ENCODE measurements at regions not wholly inside any gene's neighbourhood (a gene's known extent, or its start where the extent isn't known, plus 50 kb on each side); places are given as distances from the start of the nearest gene placed in this dataset.

DNA sequence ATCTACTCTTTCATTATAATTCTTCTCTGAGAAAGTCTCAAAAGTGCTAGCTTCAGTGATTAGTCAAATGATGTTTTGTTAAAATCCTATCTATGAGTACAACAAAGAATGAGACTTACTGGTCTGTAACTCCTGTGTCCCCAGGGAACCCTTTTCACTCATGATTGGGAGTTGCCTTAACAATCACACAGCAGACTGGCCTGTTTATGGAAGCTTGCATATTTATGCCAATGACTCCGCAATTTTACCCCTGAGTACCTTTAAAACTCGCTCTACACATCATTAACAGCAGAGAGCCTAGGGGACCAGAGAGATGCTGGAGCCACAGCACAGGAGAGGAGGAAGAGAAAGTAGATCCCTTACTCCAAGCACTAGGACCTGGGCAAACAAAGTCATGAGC lies 628.1 kb downstream of the IGSF11 start:
- DNase-seq = no peak

DNA sequence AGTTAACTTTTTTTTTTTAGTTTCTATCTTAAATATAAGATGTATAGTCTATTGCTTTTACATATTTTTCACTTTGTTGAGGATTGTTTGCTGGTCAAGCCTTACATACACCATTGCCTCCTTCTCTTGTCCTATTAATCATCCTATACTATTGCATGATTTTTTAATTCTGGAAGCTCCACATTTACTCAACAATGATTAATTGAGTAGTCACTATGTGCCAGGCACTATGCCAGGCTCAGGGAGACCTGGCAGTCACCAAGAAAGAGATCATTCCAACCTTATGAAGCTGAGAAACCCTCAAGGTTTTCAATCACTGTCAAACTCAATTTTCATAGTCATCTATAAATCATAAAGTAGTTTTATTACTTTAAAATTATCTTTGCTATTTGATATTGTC lies 626.2 kb downstream of the IGSF11 start:
- DNase-seq = no peak

DNA sequence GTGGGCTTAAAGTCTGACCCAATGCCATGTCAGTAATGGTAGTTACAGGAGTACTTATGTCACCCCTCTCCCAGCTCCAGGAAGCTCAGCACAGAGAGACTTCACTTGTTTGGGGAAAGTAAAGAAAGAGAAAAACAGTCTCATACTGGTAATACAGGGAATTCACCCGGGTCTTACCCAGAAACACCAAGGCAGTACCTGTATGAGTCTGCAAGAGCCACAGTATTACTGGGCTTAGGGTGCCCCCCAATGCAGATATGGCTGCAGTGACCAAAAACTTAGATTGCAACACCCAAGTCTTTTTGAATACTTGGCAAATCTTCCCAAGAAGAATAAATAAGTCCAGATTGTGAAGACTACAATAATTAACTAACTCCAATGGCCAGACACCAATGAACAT lies 622.1 kb downstream of the IGSF11 start:
- no peak for DNase-seq

DNA sequence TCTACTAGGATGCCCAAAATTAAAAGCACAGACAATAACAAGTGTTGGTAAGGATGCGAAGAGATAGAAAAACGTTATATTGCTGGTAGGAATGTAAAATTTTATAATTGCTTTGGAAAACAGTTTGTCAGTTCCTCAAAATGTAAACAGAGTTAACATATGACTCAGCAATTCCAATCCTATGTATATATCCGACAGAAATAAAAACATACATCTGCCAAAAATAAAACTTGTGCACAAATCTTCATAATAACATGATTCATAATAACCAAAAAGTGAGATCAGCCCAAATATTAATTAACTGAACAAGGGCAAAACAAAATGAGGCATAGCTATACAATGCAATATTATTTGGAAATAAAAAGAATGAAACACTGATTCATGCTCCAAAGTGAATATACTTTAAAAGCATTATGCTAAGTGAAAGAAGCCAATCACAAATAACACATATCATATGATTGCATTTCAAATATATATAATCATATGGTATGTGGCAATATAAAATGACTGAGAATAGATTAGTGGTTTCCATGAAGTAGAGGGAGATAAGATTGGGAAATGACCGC lies 609.3 kb downstream of the IGSF11 start:
- DNase-seq = no peak

DNA sequence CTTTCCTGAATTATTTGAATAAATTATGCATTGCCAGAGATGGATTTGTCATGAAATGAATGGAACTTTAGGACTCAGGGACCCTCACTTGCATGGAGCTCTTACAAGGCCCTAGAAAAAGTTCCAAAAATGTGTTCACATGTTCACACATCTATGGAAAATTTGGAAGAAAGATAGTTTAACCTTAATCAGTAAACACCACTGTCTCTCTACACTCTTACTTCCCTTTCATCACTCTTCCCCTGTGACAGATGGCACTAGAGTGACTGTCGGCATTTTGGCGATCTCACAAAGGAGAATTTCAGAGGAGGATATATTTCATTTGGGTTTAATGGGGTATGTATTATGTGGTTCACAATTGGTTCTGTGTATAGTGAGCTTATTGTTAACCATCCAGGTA lies 600.8 kb downstream of the IGSF11 start:
- no peak for DNase-seq

DNA sequence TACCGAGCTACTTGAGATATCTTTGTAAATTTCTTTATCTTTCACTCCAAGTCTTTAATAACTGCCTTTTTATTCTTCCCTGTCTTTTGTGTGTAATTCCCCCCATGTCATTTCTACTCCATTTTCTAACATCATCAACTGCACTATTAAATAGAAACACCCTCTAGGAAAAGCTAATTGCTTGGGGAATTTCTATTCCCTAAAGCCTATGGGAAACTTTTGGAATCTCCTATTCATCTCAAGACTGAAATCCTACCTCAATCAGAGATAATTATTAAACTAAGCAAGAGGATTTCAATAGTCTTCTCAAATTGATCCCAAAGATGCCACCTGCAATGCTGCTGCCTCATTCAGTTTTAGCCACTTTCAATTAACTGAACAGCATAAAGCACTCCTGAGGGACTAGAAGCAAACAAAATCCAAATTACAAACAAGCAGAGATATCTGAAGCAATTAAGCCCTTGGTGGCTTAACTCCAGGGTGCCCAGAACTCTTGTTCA lies 598.7 kb downstream of the IGSF11 start:
- DNase-seq = no peak

DNA sequence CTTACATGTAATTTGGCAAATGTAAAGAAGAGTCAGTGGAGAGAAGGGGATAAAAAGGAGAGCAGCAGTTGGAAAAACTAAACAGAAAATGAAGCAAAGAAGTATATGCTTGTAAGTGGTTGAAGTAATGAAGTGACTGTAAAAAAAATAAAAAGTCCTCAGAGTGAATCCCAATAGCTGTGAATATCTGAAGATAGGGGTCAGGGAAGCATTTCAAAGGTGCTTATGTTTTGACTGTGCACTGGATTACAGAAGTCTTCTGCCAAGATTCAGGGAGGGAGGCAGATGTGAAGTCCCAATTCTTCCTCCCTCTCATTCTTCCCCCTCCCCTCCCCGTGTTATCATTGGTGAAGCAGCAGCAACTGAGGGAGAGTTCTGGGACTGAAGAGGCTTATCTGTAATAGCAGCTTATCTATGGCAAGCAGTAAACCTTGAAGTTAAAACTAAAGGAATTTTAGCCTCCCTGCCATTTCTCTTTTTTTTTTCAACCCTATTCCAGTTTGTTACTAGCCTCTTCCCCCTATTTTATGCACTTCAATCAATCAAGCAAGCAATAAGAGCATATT lies 597.9 kb downstream of the IGSF11 start:
- no peak for DNase-seq

DNA sequence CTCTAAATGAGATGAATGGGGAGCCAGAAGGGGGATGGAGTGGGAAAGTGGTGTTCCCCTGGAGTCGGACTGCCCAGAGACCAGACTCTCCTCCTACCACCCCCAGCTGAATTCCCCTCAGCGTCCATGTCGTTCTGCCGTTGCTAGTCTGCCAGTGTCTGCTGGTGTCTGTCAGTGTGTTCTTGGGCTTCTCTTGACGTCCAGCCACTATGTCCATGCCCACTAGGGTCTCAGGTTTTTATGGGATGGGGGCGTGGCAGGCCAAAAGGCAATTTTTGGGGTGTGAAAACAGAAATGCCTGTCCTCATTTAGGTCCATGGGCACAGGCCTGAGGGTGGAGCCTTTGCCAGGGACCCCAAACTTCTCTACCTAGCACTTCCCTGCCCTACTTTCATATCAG lies 589.6 kb downstream of the IGSF11 start:
- DNase-seq = no peak

DNA sequence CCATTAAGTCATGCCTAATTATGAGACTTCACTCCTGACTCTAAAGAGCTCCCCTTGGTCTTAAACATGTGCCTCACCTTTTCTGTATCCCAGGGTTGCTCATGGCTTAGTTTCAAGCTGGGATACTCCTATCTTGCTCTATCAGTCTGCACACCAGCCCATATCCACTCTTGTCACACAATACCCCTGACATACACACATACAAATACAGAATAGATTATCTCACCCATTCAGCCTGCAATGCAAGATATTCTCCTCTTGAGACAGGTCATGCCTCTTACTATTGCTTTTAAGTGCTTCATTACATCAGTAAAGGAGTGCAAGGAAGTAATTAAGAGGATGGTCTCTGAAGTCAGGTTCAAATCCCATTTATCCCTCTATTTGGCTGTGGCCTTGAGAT lies 587.3 kb downstream of the IGSF11 start:
- DNase-seq = no peak

DNA sequence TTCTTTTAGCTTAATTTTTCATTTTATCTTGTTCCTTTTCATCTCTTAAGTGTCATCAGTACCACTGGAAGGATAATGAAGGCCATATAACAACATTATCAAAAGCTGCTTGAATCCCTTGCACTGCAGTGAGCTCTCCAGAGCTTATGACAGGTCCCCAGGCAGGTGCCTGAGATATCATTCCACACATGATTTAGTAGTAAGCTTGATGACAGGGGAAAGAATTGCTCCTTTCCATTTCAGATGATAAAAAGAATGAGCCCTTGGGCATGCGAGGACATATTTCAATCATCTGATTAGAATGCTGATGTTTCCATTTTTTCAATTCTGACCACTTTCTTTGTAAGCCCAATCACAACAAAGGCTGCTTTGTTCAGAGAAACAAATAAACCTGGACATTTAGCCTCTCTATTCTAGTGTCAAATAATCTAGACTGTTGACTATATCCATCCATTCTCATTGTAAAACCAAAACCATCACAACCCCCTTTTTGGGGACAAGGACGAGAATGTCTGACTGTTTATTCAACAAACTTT lies 567.8 kb downstream of the IGSF11 start:
- DNase-seq = no peak

DNA sequence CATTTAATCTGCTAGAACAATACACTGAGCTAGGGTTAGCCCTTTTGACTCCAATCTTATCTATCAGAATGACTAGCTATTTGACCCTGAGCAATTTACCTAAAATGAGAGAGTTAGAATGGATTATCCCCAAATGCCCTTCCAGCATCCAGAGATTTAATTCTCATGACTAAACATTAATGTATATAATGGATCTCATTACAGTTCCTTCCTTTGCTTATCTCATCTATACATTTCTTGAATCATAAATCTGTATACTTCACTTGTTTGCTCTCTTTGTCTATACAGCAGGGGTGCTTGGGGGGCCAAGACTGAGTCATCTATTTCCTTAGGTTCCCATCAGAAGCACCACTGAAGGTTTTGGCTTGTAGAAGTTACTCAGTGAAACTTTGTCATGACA lies 565.8 kb downstream of the IGSF11 start:
- DNase-seq = no peak

DNA sequence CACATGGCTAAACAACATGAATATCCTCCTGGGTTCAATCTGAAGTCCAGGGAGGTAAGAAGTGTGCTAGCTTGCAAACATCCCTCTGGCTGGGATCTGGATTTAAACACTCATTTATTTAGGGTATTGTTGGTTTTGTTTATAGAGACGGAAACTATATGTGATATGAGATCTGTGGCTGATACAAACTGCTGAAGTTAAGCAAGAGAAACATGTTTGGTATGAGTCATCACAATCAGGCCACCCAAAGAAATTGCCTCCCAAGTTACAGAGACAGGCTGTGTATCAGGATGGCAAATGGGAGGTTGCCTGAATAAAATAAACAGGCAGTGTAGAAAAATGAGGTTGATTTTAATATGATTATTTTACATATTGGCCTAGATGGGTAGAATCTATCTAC lies 562.1 kb downstream of the IGSF11 start:
- no peak for DNase-seq

DNA sequence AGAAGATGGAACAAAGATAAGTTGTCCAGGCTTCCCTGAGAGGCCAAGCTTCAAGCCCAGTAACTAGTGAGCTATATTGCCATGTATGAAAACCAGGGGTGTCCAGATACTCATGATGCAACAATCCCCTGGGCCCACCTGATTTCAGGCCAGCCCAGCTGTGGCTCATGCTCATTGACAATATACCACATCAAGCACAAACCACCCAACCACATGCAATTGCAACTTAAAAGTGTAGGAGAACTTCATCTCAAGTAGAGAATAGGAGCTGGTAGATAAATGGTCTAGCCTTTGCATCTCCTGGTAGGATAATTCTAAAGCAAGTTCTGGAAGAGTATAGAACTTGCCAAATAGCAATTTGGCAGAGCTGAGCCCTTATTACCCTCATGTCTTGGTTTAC lies 561.3 kb downstream of the IGSF11 start:
- DNase-seq = no peak

DNA sequence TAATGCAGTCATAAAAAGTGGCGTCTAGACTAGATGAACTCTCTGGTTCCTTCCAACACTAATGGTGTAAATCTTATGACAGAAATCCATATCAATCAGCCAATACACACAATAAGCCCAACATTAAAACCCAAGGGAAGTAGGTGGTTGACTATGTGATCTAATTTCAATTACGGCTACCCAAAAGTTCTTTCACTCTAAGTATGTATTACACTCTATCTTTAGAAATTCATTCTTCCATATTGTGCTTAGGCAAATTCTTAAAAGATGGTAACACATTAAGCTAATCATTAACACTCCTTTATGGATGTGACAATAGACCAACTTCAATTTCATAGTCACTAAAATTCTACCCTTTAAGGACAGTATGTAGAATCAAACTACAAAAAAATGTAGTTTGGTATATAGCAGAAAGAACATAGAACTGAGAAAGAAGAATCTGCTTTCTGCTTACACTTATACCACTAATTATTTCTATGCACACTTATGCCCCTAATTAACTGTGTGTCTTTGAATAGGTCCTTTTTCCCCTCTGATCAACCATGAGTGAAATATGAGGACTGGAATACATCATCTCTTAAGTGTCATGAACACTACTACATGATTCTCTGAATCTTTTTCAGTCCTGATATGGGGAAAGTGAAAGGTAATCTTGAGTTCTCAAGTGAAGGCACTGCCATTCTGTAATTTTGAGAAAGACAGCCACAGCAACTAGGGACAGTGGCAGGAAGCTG lies 557.6 kb downstream of the IGSF11 start:
- DNase-seq = no peak

DNA sequence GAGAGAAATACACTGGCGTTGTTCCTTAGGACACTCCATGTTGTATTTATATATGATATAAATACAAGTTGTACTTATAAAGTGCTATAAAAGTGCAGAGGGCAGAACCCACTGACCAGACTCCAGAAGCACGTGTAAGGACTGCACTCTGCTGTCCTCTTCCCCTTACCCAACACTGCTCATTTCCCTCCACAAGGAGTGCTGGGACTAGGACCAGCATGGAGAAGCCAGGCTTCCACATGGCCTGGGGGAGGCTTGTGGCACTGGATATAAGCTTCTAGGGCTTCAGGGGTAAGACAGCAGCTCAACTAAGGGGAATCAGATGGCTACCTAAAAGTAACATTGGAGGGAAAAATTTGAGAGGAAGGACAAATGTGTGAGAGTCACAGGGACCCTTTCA lies 556.9 kb downstream of the IGSF11 start:
- DNase-seq = no peak

DNA sequence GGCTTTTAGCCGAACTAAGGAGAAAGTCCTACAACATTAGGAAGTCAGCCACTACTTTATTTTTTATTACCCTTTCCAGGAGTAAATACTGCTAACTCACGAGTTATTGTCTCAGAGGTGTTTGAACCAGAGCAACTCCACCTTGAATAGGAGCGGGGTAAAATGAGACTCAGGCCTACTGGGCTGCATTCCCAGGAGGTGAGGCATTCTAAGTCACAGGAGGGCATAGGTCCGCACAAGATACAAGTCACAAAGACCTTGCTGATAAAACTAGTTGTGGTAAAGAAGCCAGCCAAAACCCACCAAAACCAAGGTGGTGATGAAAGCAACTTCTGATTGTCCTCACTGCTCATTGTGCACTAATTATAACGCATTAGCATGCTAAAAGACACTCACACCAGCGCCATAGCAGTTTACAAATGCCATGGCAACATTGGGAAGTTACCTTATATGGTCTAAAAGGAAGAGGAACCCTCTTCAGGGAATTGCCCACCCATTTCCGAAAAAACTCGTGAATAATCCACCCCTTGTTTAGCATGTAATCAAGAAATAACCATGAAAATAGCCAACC lies 555.9 kb downstream of the IGSF11 start:
- DNase-seq = no peak

DNA sequence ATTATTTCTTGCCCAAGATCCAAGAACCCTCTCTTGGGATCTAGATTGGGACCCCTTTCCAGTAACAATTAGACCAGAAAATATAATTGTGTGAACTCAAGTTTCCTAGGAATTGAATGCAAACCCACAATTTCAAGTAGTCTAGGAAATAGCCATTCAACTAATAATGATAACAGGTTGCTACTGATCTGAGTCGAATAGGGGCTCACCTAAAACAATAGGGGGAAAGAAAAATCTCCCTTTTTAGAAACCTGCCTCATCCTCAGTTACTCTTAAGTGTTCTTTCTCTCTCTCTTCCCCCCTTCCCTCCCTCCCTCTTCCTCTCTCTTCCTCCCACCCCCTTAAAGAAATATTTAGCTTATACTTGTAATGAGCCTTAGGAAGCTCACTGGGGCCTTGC lies 555.3 kb downstream of the IGSF11 start:
- no peak for DNase-seq

DNA sequence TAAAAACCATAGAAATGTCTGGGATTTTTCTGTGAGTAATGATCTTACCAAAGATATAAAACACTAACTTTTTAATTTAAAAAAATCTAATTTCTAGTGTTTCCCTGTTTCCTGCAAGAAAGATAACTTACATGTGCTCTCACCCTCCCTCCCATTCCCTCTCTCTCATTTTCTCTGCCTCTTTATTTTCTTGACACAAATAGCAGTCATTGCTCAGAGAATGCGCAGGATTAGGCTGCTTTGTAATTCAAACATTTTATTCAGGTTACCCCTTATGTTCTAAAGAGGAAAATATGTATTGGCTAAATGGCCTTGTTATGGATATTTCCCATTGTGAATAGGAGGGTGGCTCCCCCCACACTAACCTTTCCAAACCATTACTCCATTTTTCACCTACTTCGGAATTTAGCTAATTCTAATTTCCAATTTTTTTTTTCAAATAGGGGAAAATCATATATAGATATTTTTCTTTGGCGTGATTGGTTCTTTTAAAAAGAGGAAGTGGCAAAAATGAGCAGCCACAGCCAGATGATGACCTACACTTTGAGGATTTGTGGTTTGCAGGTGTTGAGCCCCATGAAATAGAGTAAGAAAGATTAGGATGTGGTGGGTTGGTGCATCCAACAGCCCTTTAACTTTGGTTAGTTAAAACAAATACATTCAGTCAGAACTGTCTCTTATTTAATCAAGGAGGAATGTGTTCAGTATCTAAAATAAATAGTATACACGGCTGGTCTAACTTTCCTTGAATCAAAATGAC lies 554.4 kb downstream of the IGSF11 start:
- DNase-seq = no peak

DNA sequence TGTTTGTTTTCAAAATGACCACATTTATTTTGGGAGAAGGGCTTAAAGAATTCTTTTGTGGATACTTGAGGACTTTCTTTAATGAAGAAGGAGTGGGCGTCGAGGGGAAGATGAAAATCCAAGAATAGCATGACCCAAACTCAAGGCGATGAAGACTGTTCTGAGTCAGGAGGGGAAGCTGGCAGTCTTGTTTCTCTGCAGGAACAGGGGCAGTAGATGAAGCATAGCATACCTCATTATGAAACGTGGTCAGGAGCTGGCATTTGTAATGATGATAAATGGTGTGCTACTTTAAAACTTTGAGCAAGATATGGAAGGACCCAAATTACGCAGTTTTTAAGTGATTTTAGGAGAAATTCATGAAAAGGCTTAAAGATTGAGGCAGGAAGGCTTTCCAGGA lies 549.0 kb downstream of the IGSF11 start:
- no peak for DNase-seq

DNA sequence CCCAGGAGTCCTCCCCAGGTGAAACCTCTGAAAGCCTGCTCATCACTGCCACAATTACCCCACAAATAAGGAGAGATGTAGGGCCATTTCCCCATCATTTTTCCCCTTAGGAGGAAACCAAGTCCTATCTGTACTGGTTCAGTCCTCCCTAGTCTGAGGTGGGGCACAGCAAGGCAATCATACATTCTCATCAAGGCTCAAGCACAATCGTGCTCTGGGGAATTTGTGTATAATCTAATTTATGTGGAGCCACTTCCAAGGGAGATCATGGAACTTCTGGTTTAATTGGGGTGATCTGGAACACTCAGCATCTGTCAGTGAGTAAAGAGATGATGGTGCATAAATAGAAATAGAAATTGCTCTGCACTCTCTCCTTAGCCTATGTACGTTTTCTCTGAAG lies 546.9 kb downstream of the IGSF11 start:
- no peak for DNase-seq

DNA sequence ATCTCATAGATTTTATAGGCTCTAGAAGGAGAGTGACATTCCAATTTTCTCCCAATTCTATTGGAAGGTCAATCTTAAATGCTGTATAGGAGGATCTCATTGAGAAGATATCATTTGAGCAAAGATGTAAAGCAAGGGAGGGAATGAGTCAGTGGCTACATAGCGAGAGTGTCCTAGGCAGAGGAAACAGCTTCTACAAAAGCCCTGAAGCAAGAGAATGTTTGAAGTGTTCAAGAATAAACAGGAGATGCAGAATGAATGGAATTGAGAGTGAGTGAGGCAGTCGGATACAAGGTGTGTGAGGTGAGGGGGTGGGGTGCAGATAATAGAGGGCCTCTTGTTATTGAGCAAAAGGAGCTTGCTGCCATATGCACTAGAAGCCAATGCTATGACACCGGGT lies 545.9 kb downstream of the IGSF11 start:
- no peak for DNase-seq

DNA sequence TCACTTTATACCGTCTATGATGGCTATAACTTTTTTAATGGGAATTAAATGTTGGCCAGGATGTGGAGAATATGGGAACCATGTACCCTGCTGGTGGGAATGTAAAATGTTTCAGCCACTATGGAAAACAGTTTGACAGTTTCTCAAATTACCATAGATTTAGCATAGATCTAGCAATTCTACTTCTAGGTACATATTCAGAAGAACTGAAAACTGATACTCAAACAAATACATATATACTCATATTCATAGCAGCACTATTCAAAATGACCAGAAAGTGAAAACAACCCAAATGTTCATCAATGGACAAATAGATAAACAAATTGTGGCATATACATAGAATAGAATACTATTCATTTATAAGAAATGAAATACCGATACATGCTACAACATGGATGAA lies 539.4 kb downstream of the IGSF11 start:
- no peak for DNase-seq
